ENCODE measurements at regions not wholly inside any gene's neighbourhood (a gene's known extent, or its start where the extent isn't known, plus 50 kb on each side); places are given as distances from the start of the nearest gene placed in this dataset.

GRCh38 chr22:48884786-48885185 is 942.9 kb downstream of the BRD1 start (continued):
- TF ChIP-seq ZNF462 (CRISPR knock-in tag; IDR thresholded peaks at IDR 0.05) (no peak), REST (IDR thresholded peaks at IDR 0.05; ENCODE audit: unreplicated experiment) (no peak)

DNA sequence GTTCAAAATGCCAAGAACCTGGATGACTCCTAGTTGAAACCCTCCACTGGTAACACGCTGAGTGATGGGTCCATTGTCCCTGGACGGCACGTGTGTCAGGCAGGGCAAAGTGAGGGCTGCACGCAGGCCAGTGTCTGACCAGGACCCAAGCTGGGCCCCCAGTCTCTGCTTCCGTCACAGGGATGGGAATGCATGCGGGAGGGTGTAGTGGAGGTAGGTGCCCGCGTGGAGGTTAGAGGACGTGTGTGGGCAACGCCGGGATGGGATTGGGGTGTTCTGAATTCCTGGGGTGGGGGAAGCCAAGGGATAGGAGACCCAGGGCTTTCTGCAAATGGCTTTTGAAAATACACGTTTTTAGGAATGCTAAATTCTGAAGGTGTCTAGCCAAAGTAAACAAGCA is 943.3 kb downstream of the BRD1 start:
- Histone ChIP-seq H3K9me2 (ENCODE audit: insufficient read depth) (no peaks in the 10 kb centered on the region), H3K36me3 (ENCODE audit: insufficient read depth) (no peaks in the 10 kb centered on the region), H3K4me1 (ENCODE audit: insufficient read depth) (no peaks in the 10 kb centered on the region), H2AFZ (no peak overlapping the region), H3K79me2 (replicated peaks; ENCODE audit: insufficient read depth) (no peaks in the 10 kb centered on the region), H3K4me2 (no peak overlapping the region), H3K27me3 (ENCODE audit: insufficient read depth) (no peaks in the 10 kb centered on the region), H3K4me3 (no peak overlapping the region), H4K20me1 (replicated peaks; ENCODE audit: insufficient read depth) (no peaks in the 10 kb centered on the region), H3K27ac (ENCODE audit: low read depth) (no peak overlapping the region), H3F3A (replicated peaks; ENCODE audit: low read depth) (no peaks in the 10 kb centered on the region)
- Mint-ChIP-seq H3K4me3 (no peak overlapping the region), H3K36me3 (ENCODE audit: low read depth) (no peaks in the 10 kb centered on the region), H3K27ac (no peak overlapping the region), H3K27me3 (ENCODE audit: insufficient read depth, low read depth, poor library complexity) (peaks cover 7% of the 10 kb centered on the region), H3K9me3 (no peaks in the 10 kb centered on the region), H3K4me1 (peaks cover 4% of the 10 kb centered on the region; the same call in 2 of the 3 replicates)
- DNase-seq (ENCODE audit: low spot score) (no peak), ATAC-seq (no peak)
- TF ChIP-seq EZH2 (IDR thresholded peaks at IDR 0.05; ENCODE audit: low read depth, unreplicated experiment) (no peak), REST (IDR thresholded peaks at IDR 0.05; ENCODE audit: unreplicated experiment) (no peak), POLR2AphosphoS5 (IDR thresholded peaks at IDR 0.05; ENCODE audit: low read depth) (no peak), CREB1 (CRISPR knock-in tag; IDR thresholded peaks at IDR 0.05; ENCODE audit: low read depth) (no peak), EZH2phosphoT487 (IDR thresholded peaks at IDR 0.05; ENCODE audit: unreplicated experiment) (no peak), JUNB (IDR thresholded peaks at IDR 0.05; ENCODE audit: unreplicated experiment) (no peak)
- TF ChIP-seq, protein P1, sequence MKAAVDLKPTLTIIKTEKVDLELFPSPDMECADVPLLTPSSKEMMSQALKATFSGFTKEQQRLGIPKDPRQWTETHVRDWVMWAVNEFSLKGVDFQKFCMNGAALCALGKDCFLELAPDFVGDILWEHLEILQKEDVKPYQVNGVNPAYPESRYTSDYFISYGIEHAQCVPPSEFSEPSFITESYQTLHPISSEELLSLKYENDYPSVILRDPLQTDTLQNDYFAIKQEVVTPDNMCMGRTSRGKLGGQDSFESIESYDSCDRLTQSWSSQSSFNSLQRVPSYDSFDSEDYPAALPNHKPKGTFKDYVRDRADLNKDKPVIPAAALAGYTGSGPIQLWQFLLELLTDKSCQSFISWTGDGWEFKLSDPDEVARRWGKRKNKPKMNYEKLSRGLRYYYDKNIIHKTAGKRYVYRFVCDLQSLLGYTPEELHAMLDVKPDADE (IDR thresholded peaks at IDR 0.05) = no peak
- TF ChIP-seq, protein P2, sequence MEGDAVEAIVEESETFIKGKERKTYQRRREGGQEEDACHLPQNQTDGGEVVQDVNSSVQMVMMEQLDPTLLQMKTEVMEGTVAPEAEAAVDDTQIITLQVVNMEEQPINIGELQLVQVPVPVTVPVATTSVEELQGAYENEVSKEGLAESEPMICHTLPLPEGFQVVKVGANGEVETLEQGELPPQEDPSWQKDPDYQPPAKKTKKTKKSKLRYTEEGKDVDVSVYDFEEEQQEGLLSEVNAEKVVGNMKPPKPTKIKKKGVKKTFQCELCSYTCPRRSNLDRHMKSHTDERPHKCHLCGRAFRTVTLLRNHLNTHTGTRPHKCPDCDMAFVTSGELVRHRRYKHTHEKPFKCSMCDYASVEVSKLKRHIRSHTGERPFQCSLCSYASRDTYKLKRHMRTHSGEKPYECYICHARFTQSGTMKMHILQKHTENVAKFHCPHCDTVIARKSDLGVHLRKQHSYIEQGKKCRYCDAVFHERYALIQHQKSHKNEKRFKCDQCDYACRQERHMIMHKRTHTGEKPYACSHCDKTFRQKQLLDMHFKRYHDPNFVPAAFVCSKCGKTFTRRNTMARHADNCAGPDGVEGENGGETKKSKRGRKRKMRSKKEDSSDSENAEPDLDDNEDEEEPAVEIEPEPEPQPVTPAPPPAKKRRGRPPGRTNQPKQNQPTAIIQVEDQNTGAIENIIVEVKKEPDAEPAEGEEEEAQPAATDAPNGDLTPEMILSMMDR (conservative IDR thresholded peaks at IDR 0.05; ENCODE audit: low read depth in 2 of 2) = no peak

Data from GM23338 (cell line).